Fibroblast of skin of abdomen (primary cell): ENCODE measurements at regions not wholly inside any gene's neighbourhood (a gene's known extent, or its start where the extent isn't known, plus 50 kb on each side); places are given as distances from the start of the nearest gene placed in this dataset.
A peak's percentile ranks its signal among the peaks of the same experiment; 100 is the strongest.

Source experiments
- DNase-seq: peaks from one replicate; pipeline ENCODE4 v3.0.0-alpha.2; 2013

DNA sequence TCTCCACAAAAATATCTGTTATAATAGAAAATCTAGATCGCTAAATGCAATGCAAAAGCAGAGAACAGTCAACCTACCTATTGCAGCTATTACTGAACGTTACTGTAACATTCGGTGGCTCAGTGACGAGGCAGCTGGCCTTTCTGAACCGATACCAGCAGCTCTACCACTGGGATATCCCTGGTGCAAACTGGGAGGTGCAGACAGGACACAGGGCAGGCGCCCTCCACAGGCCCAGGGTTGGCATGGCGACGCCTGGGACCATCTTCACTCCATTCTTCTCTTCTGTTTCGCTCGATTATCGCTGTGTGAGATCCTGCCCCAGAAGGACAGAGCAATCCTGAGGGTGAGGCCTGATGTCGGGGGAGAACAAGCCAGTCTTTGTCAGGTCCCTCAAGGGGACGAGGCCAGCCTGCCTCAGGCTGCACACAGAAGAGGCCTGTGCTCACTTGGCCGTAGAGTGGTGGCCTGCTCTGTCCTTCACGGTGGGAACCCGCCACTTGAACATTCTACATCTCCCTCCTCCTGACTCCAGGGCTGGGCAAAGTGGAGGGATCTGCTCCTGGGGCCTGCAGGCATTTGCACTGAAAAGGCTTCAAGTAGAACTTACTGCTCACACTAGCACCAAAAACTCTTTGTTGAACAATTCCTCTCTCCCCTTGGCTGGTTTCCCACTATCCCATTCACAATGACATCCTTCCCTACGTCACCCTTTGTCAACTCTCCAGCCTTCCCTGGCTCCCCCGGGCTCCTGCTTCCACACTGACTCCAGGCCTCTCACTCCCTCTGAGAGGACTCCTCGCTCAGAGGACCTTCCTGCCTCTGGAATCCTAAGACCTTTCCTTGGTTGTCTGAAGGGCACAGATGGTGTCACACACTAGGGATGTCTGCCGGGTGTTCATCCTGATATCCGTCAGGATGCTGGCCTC, 49.7 kb downstream of the CYRIA start:
- DNase-seq: no peak

- no peak for DNase-seq
These were observed 50.4 kb downstream of the CYRIA start for GRCh38 chr2:16615246-16615645.

- no peak for DNase-seq
These were observed 51.2 kb downstream of the CYRIA start for GRCh38 chr2:16614314-16614860.

DNA sequence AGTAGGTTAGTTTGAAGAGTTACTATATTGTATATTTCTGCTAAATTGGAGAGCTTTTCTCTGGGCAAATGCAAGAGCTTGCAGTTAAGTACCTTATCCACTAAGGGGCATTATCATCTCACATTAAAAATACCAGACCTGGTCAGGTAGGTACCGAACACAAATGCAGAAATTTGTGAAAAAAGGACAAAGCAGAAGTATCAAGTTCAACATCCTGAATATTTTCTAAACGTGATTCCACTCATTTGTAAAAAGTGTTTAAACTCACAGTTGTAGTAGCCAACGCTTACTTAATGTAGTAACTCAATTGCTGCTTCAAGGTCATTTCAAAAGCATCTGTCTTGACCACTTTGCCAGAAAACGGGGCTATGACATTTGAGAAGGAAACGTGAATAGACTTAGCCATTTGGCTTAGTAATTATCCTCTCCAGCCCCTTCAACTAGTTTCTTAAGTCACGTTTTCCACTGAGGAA, 52.1 kb downstream of the CYRIA start:
- DNase-seq: no peak

- no peak for DNase-seq
These were observed 53.1 kb downstream of the CYRIA start for GRCh38 chr2:16612490-16612889.

GRCh38 chr2:16609786-16610185, 55.8 kb downstream of the CYRIA start:
- DNase-seq: no peak

- DNase-seq: peak; percentile 74
These were observed 56.7 kb downstream of the CYRIA start for GRCh38 chr2:16608661-16609643.

GRCh38 chr2:16607301-16607700, 58.3 kb downstream of the CYRIA start:
- DNase-seq: no peak

DNA sequence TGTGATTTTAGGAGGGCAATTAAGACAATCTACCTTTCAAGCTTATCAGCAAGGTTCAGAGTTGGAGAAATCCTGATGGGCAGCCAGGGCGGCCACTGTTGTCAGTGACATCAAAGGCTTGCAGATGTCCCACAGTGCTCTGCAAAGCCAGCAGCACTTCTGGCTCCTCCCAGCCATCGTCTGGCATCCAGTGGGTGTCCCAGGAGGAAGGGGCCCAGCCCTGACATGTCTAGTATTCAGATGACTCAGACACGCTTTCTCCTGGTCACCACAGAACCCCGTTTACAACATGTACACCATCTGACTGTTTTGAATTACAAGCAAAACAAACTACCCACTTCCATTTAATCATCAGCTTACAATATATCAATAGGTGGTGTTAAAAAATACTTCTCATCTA, 61.4 kb downstream of the CYRIA start:
- no peak for DNase-seq

GRCh38 chr2:16591370-16591933, 74.2 kb downstream of the CYRIA start:
- DNase-seq: no peak

GRCh38 chr2:16589465-16589864, 76.2 kb downstream of the CYRIA start:
- DNase-seq: no peak

- no peak for DNase-seq
These were observed 77.1 kb downstream of the CYRIA start for GRCh38 chr2:16588565-16588964.

DNA sequence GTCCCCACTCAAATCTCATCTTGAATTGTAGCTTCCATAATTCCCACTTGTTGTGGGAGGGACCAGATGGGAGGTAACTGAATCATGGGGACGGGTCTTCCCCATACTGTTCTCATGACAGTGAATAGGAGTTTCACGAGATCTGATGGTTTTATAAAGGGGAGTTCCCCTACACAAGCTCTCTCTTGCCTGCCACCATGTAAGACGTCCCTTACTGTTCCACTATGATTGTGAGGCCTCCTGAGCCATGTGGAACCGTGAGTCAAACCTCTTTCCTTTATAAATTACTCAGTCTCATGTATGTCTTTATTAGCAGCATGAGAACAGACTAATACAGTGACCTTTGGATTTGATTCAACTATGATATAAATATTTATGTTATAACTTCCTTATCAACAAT, 78.0 kb downstream of the CYRIA start:
- no peak for DNase-seq

DNA sequence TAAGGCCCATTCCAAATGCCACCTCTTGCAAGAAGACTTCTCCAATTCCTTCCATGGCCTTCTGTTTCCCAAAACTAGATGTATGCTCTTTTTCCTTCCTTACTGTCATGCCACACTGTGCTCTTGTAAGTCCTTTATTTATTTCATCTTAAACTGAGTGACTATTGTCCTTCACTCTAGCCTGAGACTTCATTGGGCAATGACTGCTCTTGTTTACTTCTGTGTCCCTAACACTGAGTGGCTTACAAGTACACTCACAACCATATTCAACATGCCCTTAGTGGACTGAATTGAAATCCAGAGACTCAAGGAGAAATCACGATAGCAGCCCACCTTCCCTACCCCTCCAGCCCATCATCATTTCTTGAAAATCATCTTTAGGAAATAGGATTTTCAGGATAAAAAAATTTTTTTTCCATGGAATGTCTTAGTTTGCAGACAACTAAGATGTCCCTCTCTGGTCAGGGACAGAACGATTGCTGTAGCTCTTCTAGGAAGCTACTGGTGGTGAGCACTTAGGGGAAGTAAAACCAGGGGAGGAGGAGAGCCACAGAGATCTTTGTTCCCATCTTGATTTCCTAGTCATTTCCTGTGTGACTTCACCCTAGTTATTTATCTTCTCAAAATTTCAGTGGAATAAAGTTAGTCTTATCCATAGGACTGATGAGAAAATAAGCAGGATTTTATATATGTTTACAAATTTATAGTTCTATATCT, 80.7 kb downstream of the CYRIA start:
- DNase-seq: no peak

DNA sequence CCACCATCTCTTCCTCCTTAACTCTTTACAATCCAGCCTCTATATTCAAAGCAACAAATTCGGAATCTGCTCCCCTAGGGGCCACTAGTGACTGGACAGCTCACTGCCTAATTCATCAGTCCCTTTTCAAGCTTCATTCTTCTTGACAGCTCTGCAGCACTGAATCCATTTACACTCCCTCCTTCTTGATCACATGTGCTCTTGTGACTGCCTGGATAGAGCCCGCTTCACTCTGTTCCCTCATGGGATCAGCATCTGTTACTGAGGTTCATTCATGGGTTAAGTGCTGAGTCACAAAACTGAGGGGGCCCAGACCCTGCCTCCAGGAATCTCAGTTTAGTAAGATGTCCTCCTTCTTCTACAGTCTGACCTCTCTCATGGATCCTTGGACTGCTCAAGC, 81.5 kb downstream of the CYRIA start:
- DNase-seq: no peak

- no peak for DNase-seq
These were observed 84.4 kb downstream of the CYRIA start for GRCh38 chr2:16581241-16581640.

DNA sequence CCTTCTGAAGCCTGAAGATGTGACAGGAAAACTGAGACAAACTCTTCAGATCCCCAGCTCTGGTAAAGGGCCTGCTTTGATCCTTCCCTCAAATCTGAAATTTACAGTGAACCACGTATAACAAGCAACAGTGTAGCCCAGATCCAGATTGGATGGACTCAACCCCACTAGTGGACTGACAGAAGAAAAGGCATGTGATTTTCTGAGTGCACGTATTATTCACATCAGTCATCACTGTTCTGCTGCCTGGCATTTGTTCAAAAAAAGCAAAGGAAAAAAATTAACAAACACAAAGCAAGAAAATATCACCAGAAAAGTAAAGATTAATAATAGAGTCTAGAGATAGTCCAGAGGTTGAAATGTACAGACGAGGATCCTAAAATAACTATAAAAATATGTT, 87.6 kb downstream of the CYRIA start:
- no peak for DNase-seq

- DNase-seq: no peak
These were observed 95.1 kb downstream of the CYRIA start for GRCh38 chr2:16570516-16570915.

- no peak for DNase-seq
These were observed 96.4 kb downstream of the CYRIA start for GRCh38 chr2:16568998-16569784.

DNA sequence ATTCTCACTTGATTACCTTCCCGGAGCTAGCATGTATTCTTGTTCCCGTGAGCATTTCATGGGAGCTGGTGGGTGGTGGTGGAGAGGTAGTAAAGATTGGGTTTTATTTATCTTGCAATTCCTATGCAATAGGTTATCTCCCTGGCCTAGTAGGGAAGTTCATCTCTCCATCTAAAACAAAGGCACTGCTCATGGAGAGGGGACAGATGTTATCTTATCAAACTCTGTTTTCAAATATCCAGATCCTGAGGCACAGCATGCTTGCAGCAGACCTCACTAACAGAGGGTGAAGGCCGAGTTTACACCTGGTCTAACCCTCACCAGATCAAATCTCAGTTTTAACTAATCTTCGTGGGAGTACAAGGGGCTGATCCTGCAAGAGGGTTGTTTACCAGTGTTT, 98.9 kb downstream of the CYRIA start:
- DNase-seq: no peak

DNA sequence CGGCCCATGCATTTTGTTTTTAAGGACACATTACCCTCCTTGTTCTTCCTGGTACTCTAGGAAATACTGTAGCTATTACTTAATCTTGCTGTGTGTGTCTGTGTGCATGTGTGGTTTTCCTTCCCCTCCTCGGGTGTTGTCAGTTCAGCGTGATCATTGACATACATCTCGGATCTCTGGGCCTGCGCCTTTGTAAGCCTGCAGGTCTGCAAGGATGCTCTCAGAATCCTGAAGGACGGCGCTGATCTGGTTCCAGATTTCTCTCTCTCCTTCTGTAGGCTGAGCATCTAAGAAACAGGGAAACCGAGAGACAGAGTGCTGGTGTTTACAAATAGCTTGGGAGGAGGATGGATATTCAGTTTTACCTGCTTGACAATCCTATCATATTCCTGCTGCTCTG, 100.2 kb downstream of the CYRIA start:
- no peak for DNase-seq
